GM21360 (cell line): ENCODE measurements at regions not wholly inside any gene's neighbourhood (a gene's known extent, or its start where the extent isn't known, plus 50 kb on each side); places are given as distances from the start of the nearest gene placed in this dataset.
A peak's percentile ranks its signal among the peaks of the same experiment; 100 is the strongest.

Source experiments
- ATAC-seq: cut with Tn5 transposase; IDR thresholded peaks from one replicate; pipeline ENCODE4 v1.9.1; 2021; ENCODE audit warnings: mild to moderate bottlenecking, moderate library complexity; ENCODE audit not compliant: unreplicated experiment

DNA sequence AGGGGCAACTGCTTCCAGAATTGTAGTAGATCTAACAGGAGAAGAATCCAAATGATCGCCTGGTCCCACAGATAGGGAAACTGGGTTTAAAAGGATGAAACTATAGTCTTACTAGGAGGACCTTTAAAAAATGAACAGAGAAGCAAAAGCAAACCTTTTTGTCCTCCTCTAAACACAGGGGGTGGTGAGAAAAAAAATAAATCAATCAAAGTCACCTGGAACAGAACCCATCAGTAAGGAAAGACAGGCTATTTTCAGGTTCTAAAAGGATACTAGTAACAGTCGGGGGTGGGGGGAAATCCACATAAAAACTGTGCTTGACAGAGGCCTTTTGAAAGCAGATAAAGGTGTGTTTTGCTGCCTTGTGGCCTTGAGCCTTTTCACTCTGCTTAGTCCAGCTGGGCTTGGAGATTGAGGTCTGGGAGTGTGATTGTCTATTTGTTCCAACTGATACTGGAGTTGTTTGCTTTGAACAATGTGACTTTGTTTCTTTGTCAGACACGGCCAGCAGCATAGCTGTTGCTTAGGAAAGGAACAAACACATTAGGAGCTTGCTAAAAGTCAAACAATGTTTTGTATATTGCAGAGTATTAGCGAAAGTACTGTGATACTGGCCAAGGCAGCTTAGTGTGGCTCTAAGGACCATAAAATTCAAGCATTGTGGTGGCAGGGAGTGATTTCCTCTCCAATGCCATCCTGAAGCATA lies 141.1 kb upstream of the IRF2BP2 start:
- no peak for ATAC-seq

DNA sequence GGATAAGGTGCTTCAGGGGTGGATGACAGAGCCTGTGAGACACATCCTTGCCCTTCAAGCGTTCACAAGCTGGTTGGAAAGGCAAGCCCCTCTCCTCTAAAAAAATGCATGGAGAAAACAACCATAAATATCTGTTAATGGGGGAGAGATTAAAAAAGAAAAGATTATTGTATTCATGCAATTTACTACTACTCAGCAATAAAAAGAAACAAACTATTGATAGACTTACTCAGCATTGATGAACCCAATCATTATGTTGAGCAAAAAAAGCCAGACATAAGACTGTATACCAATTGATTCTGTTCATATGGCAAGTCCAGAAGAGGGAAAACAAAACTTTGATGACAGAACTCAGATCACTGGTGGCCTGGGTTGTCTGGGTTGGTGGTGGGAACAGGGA lies 138.7 kb upstream of the IRF2BP2 start:
- no peak for ATAC-seq

DNA sequence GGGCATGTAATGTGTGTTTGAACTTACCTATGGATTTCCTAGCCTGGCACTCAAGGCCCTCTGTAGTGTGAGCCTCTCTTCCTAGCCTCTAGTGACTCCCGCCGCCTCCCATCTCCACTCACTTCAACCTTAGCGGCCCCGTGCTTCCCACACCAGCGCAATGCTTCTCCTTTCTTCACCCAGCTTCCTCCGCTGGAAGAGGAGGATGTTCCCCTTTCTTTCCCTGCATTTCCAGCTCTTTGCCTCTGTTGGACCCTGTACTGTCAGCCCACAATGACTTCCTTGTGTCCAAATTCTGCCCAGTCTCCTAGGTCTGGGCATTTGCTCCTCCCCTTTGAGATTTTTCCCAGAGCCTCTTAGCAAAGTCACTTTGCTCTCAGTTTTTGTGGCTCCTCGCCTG lies 138.1 kb upstream of the IRF2BP2 start:
- no peak for ATAC-seq

DNA sequence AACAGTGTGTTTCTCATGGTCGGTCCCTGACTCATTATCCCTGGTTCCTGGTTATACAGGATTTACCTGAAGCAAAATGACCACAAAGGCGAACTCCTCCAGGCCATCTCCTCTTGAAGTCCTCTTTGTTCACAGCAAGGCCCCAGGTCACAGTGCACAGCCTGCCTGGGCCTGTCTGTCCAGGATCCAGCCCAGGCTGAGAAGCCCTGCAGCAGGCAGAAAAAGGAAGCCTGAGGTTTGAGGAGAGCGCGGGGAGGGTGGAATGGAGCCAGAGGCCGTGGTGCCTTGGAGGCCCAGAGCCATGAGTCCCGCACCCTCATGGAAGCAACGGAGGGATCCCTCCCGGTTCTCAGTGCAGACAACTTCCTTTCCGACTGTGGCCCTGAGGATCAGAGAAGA lies 136.8 kb upstream of the IRF2BP2 start:
- ATAC-seq: no peak

DNA sequence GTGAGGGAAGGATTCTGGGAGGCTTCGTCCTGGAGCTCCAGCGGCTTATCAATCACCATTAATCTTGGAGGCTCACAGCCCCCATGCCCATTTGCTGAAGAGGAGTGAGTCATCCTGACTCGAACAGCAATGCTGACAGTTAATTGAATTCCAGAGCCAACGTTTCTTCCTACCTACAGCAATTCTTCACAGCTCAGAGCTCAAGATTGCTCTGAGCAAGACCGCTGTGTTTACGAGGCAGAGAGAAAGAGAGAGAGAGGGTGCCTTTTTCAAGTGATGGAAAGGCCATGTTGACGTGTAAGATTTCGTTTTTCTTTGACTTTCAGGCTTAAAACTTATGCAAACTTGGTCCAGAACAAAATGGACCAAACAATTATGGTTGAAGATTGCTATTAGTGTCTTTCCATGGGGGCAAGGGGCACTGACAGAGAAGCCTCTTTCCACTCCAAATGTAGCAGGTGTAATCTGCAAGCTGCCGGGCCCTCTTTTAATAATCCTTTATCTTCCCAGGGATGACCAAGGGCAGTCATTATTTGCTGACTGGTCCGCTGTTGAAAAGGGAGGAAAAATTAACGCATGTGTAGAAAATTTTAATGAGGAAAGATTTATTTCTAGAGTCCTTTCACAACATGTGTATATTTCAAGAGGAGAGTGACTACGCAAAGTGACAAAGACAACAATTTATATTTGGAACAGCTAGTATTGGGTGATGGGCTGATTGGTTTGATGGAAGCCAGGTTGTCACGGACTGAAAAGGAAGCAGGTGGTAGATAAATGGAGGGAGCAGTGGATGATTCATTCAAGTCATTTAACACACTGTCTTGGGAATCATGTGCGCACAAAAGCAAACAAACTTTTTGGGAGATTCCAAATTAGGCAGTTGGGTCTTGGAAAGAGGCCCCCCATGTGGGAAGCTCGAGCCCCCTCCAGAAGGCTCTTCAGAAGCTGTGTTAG lies 136.1 kb upstream of the IRF2BP2 start:
- no peak for ATAC-seq

DNA sequence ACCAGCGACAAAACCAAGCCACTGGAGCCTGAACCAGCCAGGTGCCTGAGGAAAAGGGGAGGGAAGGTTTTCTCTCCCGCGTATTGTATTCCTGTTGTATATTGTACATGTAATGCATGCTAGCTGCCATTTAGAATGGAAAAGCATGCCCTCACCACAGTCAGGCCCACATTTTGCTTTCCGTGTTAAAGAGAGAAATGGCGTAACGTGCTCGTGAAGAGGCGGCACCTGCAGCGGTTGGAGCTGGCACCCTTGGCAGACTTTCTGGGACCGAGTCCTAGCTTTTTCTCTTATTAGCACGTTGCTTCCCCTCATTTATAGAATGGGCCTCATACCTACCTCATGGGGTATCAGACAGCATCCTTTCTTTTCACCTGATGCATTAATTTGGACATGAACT lies 135.3 kb upstream of the IRF2BP2 start:
- no peak for ATAC-seq

DNA sequence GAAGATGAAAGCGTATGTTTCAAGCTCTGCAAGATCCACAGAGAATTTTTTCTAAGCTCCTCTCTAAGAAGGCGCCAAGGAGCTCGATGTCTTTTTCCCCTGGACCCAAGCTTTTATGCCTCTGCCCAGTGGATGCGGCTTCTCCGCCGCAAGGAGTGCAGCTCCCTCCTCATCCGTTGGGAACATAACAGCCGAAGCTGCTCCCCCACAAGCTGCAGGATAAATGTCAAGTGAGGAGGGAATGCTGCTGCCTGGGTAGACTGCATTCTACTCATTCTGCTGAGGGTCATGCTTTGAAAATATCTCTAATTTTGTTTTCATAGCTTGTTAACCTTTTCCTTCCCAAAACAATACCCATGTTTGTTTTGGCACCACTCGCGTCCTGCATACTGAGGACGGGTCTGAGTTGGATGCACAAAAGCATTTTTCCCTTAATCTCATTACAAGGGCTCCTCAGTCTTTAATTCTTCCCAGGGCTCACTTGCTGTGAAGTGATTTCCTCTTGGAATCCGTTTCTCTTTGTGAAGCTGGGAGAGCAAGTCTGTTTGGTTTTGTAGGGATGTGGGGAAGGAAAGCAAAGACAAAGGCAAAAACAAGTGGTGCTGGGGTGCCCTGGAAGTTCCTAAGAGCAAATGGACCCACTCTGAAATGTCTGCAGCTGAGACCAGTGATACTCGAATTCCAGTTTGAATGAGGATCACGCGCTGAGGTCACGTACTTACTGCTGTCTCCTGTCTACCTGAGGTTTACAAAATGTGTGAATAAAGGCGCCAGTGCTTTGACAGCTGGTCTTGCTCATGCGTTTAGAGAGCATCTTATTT lies 134.0 kb upstream of the IRF2BP2 start:
- ATAC-seq: no peak

DNA sequence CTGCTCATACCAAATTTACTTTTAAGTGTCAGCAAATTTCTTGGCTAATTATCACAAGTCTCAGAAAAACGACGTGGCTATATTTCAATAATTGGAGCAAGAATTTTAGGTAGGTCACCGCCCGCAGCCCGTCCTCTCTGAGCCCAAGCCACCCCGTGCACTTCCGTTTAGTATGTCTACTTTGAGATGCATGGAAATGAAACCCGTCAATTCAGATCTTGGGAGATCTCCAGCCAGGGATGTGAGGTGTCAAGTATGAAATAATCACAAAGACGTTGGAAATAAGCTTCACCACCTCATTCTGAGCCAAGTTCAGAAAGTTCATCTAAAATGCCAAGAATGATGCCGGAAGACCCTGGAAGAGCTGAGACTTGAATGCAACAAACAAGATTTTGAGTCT lies 132.6 kb upstream of the IRF2BP2 start:
- no peak for ATAC-seq

DNA sequence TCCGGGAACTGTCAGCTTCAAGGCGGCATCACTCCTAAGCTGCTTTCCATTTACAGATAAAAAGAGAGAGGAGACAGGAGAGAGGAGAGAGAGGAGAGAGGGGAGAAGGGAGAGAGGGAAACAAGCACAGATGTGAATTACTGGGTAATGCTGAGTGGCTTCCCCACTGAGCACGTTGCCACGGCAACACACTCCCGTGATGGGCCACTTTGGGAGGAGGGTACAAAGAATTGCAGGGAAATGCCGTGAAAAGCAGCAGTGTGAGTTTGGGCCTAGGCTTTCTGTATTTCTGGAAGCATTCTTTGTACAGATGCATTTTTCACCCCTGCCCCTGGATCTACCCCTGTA lies 128.0 kb upstream of the IRF2BP2 start:
- ATAC-seq: no peak

DNA sequence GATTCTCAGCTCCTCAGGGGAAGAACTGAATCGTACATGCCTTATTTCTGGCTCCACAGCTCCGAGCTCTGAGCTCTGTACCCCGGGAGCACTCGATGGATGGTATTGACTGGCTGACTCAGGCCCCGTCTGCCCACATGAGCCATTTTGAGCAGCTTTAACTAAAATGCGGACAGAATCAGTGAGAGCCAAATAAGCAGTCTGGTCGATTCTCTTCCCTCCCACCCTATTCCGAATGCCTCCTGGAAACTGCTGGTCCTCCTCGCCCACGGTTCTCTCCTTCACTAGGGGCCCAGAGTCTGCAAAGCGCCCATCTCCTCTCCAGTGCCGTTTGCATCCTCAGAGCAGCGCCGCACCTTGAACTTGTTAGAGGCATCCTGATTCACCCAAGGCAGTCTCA lies 125.9 kb upstream of the IRF2BP2 start:
- no peak for ATAC-seq

DNA sequence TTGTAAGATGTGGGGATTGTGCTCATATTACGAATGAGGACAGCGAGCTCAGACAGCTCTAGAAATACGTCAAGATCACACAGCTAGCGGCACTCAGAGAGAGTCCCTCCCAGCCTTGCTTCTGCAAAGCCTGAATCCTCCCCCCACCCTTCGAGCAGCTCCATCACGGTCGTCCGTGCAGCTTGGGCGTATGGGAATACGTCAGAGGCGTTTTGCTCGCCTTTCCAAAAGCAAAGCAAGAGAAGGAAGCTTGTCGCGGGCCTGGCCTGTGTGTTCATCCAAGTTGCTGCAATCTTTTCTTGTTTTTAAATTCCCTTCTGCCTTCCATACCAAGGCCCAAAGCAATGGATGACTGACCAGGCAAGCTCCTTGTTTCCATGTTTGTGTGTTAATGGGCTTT lies 125.5 kb upstream of the IRF2BP2 start:
- ATAC-seq: no peak

DNA sequence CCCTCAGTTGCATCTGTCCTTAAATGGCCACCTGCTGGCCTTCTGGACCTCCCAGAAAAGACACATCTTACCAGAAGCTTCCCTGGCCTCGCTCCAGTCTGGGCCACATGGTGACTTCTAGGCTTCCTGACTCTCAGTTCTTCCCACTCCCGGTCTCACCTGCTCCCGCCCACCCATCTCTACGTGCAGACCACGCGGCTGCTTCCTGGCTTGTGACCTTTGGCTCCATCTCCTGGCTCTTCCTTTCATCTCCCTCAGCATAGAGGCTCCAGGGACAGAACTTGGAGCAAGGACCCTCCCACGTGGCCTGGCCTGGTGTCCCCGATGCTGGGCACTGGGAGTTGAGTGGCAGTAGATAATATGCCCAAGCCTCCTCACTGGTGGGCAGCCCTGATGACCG lies 124.9 kb upstream of the IRF2BP2 start:
- no peak for ATAC-seq

DNA sequence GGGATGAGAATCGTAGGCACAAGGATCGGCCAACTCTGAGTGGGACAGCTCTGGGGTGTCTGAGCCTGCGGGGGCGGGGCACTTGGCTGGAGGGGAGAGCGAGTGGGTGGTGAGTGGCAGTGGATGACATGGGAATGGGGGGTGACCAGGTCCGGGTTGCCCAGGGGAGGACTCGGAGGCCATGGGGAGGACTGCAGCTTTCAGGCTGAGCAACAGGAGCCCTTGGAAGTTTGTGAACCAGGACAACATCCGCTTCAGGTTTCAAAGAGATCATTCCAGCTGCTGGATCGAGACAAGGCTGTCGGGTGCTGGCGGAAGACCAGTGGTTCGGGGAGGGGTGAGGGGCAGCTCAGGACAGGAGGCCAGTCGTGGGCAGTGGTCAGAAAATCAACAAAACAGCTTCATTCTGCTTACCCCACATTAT lies 124.4 kb upstream of the IRF2BP2 start:
- no peak for ATAC-seq

DNA sequence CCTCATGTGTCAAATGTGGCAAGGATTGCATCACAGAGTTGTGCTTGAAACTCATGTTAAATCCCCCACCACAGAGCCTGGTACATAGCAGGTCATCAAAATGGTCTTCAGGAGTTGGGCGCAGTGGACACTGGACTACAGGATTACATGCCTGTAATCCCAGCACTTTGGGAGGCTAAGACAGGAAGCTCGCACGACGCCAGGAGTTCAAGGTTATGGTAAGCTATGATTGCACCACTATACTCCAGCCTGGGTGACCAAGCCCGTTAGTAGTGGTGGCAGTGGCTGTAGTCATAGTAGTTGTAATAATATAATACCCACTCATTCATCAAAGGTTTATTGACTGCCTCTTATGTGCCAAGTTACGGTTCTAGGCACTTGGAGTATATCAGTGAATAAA lies 123.4 kb upstream of the IRF2BP2 start:
- no peak for ATAC-seq

DNA sequence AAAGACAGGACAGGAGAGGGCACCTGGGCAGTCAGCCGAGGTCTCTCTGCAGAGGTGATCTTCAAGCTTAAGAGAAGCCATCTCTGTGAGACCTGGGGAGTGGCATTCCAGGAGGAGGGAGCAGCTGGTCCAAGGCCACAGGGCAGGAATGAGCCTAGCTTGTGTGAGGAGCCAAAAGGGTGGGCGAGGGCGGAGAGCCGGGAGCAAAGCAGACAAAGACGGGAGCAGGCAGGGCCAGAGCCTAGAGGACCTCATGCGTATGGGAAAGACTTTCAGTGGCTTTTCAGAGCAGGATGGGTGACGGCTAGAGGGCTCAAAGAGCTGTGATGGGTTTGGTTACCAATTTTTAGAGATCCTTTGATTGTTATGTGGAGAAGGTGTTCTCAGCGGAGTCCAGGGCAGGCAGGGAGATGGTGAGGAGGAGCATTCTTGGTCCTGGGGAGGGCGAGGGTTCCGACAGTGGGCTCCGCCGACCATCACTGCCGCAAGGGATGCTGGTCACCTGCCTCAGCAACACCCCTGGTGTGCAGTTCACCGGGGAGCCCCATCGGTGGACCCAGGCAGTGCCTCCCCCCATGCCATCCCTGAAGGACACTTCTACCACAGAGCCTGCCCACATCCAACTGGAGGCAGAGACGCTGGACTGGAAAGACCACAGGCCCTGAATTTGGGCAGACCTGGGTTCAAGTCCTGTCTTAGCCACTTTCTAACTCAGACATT lies 122.9 kb upstream of the IRF2BP2 start:
- no peak for ATAC-seq

DNA sequence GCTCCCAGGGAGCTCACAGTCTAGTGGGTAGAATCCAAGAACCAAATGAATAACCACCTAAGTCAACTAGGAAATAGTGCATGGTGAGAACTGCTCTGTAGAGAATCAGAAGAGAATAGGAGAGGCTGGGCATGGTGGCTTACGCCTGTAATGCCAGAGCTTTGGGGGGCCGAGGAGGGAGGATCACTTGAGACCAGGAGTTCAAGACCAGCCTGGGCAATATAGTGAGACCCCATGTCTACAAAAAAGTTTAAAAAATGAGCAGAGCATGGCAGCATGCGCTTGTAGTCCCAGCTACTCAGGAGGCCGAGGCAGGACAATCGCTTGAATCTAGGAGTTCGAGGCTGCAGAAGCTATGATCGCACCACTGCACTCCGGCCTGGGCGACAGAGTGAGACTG lies 122.3 kb upstream of the IRF2BP2 start:
- ATAC-seq: no peak

DNA sequence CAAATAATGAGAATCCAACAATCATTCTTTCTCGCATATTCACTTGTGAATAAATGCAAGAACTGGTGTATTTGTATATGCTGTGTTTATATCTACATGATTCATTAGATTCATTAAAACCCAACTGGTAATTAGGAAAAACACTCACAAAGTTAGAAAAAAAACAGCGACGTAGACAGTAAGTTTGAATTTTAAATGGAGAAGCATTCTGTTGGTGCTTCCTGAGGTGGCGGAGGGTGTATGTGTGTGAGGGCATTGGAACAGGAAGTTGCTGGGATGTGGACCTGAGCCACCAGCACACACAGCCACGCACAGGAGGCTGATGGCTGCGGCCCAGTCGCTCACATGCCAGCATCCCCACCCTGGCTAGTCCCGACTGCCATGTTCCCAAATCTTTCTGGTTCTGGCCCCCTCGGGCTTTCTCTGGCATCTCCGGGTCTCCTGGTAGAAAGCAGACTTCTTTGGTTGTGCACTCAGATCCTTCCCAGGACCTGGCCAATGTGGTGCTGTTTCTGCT lies 121.6 kb upstream of the IRF2BP2 start:
- peak; percentile 33 for ATAC-seq

DNA sequence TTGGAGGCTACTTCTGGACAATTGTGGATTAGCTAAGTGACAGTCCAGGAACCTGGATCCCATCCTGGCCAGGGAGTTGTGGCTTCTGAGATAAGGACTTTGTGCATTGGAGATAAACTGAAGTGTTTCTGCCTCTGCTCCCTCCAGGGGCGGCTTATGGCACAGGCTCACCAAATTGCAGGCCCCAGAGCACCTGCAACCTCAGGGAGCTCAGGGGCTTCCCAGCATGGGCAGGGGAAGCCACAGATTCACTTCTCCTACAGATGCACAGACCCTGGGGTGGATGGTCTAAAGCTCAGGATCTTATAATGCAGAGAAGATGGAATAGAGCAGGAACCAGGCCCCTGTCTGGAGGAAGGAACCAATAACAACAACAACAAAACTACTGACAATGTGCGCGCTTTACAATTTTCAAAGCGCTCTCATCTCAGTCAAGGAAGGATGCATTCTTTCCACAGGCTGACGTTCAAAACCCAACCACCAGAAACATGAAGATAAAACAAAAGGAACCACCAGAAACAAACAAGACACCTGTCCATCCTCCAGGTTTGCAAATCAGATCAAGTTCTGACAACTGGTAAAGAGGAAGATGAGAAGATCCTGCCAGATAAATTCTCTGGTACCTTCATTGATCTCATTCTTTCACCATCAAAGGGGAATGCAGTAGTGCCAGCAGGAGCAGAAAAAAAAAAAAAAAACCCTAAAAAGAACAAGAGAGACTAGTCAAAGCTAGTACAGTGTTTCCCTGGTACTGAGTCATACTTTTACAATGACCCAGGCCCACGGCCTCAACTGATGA lies 121.0 kb upstream of the IRF2BP2 start:
- ATAC-seq: peak; percentile 53

DNA sequence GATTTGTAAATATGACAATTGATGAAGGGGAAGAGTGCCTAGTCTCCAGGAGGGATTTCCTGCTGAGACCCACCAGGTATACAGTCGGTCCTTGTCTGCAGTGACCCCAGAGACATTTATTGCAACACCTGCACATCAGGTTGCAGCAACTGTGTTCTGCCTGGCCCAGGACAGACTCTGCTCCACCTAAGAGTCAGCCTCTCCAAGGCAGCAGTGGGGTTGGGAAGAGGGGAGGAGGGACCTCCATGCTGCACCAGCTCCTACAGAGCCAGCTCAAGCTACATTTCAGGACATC lies 120.4 kb upstream of the IRF2BP2 start:
- ATAC-seq: no peak
